ENCODE measurements at regions not wholly inside any gene's neighbourhood (a gene's known extent, or its start where the extent isn't known, plus 50 kb on each side); places are given as distances from the start of the nearest gene placed in this dataset.
"Not testable (repeated sequence)": the region's sequence is repeated elsewhere in the genome, so short reads cannot be mapped to it uniquely, and the experiment has no call there.

DNA sequence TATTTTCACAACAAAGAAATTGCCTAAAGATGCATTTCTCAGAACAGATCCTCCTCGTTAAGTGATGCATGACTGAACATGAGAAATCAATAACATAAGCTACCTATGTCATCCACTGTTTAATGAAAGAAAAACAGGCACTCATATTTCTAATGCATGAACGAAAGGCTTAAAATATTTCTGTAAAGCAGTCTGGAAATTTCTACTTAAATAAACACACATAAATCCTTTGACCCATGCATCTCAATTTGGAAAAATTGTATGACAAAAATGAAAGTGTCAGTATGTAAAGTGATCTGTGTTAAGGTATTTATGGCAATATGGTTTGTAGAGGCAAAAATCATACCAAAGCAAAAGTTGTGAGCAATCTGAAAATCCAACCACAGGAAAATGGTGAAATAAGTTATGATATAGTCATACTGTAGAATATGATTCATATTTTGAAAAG lies 399.2 kb upstream of the GRAMD2B start:
- intact Hi-C loops (cut with micrococcal nuclease): no loop called here

DNA sequence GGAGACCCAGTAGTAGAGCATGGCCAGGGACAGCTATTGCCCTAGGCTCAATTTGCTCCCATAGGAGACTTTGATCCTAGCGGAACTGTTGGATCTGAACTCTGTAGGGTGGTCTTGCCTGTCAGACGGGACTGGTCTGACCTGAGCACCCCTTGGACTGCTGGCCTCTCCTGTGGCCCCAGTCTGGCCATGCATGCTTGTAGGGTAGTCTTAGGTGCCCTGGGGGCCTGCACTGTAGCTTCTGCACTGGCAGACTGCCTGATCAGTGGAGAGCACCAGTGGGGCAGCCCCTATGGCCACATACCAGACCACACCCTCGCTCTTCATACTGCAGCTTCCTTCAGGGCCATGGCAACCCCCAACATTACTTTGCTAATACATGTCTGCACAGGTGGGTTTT lies 396.1 kb upstream of the GRAMD2B start:
- Histone ChIP-seq H3K4me1 (peaks cover 8% of the 10 kb centered on the region), H3K36me3 (no peaks in the 10 kb centered on the region), H3K4me3 (no peak overlapping the region), H3K27me3 (ENCODE audit: low read depth) (no peaks in the 10 kb centered on the region), H3K9me3 (replicated peaks) (peaks cover 26% of the 10 kb centered on the region), H3K27ac (replicated peaks) (no peak overlapping the region)
- intact Hi-C loops (cut with micrococcal nuclease): no loop called here
- no peak for DNase-seq
- TF ChIP-seq, protein P1, sequence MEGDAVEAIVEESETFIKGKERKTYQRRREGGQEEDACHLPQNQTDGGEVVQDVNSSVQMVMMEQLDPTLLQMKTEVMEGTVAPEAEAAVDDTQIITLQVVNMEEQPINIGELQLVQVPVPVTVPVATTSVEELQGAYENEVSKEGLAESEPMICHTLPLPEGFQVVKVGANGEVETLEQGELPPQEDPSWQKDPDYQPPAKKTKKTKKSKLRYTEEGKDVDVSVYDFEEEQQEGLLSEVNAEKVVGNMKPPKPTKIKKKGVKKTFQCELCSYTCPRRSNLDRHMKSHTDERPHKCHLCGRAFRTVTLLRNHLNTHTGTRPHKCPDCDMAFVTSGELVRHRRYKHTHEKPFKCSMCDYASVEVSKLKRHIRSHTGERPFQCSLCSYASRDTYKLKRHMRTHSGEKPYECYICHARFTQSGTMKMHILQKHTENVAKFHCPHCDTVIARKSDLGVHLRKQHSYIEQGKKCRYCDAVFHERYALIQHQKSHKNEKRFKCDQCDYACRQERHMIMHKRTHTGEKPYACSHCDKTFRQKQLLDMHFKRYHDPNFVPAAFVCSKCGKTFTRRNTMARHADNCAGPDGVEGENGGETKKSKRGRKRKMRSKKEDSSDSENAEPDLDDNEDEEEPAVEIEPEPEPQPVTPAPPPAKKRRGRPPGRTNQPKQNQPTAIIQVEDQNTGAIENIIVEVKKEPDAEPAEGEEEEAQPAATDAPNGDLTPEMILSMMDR (IDR thresholded peaks at IDR 0.05; ENCODE audit: borderline replicate concordance): no peak

More for the DNA sequence above, 399.2 kb upstream of the GRAMD2B start:
- H3K27me3 ChIP-seq (ENCODE audit: low read depth): no peaks in the 10 kb centered on the region
- no peak overlapping the region for H3K4me3 ChIP-seq
- TF ChIP-seq, protein P1 (IDR thresholded peaks at IDR 0.05; ENCODE audit: borderline replicate concordance): no peak
- H3K9me3 ChIP-seq (replicated peaks): peaks cover 8% of the 10 kb centered on the region
- no peaks in the 10 kb centered on the region for H3K36me3 ChIP-seq
- H3K27ac ChIP-seq (replicated peaks): no peak overlapping the region
- H3K4me1 ChIP-seq: no peaks in the 10 kb centered on the region
- no peak for DNase-seq

DNA sequence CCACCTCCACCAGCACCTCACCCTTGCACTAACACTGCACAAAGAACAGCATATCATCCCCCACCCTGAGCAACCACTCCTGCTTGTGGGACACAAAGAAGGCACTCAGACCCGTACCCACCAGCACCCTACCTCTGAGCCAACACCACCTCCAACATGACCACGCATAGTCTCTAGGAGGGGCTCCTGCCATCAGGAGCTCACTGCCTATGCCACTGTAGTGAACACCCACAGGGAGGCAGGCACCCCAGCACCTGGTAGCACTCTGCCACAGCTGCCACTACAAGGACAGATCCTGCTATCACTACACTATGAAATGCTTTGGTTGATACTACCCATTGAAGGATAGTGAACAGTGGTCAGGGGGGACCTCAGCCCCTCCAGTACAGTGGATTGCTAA lies 395.6 kb upstream of the GRAMD2B start:
- Histone ChIP-seq H3K27me3 (ENCODE audit: low read depth) (no peaks in the 10 kb centered on the region), H3K27ac (replicated peaks) (no peak overlapping the region), H3K36me3 (no peaks in the 10 kb centered on the region), H3K4me3 (no peak overlapping the region), H3K9me3 (replicated peaks) (peaks cover 26% of the 10 kb centered on the region), H3K4me1 (peaks cover 11% of the 10 kb centered on the region)
- intact Hi-C loops (cut with micrococcal nuclease): no loop called here
- no peak for DNase-seq
- TF ChIP-seq, protein P1 (IDR thresholded peaks at IDR 0.05; ENCODE audit: borderline replicate concordance): no peak

DNA sequence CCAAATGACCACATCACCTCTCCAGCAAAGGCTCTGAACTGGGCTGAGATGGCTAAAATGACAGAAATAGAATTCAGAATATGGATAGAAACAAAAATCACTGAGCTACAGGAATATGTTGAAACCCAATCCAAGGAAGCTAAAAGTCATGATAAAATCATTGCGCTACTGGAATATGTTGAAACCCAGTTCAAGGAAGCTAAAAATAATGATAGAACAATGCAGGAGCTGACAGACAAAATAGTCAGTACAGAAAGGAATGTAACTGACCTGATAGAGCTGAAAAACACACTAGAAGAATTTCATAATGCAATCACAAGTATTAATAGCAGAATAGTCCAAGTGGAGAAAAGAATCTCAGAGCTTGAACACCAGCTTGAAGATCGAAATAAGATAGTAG lies 394.9 kb upstream of the GRAMD2B start:
- H3K9me3 ChIP-seq (replicated peaks): peaks cover 26% of the 10 kb centered on the region
- H3K27me3 ChIP-seq (ENCODE audit: low read depth): no peaks in the 10 kb centered on the region
- H3K4me3 ChIP-seq: no peak overlapping the region
- H3K36me3 ChIP-seq: no peaks in the 10 kb centered on the region
- TF ChIP-seq, protein P1 (IDR thresholded peaks at IDR 0.05; ENCODE audit: borderline replicate concordance): no peak
- peaks cover 11% of the 10 kb centered on the region for H3K4me1 ChIP-seq
- intact Hi-C loops (cut with micrococcal nuclease): no loop called here
- no peak for DNase-seq
- H3K27ac ChIP-seq (replicated peaks): no peak overlapping the region

DNA sequence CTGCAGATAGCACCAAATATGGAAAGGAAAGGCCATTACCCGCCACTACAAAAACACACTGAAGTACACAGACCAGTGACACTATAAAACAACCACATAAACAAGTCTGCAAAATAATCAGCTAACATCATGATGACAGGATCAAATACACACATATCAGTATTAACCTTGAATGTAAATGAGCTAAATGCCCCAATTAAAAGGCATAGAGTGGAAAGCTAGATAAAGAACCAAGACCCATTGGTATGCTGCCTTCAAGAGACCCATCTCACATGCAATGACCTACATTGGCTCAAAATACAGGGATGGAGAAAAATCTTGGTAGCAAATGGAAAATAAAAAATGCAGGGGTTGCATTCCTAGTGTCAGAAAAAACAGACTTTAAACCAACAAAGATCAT lies 393.9 kb upstream of the GRAMD2B start:
- Histone ChIP-seq H3K9me3 (replicated peaks) (peaks cover 26% of the 10 kb centered on the region), H3K4me1 (peaks cover 11% of the 10 kb centered on the region)
- DNase-seq; H3K27me3 ChIP-seq (ENCODE audit: low read depth); intact Hi-C loops (cut with micrococcal nuclease); H3K27ac ChIP-seq (replicated peaks); H3K36me3 ChIP-seq; H3K4me3 ChIP-seq: not testable (repeated sequence)

DNA sequence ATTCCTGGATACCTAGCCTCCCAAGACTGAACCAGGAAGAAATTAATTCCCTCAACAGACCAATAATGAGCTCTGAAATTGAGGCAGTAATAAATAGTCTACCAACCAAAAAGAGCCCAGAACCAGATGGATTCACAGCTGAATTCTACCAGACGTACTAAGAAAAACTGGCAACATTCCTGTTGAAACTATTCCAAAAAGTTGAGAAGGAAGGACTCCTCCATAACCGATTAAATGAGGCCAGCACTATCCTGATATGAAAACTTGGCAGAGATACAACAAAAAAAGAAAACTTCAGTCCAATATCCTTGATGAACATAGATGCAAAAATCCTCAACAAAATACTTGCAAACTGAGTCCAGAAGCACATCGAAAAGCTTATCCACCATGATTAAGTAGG lies 392.5 kb upstream of the GRAMD2B start:
- Histone ChIP-seq H3K4me3 (no peak overlapping the region), H3K27ac (replicated peaks) (no peak overlapping the region), H3K9me3 (replicated peaks) (peaks cover 26% of the 10 kb centered on the region), H3K4me1 (peaks cover 11% of the 10 kb centered on the region), H3K27me3 (ENCODE audit: low read depth) (no peaks in the 10 kb centered on the region), H3K36me3 (no peaks in the 10 kb centered on the region)
- TF ChIP-seq, protein P1 (IDR thresholded peaks at IDR 0.05; ENCODE audit: borderline replicate concordance): no peak
- intact Hi-C loops (cut with micrococcal nuclease): no loop called here
- DNase-seq: no peak

Measured in left ventricle myocardium inferior (tissue), 1 donor.